Hematopoietic multipotent progenitor cell (in vitro differentiated cells): ENCODE measurements at regions not wholly inside any gene's neighbourhood (a gene's known extent, or its start where the extent isn't known, plus 50 kb on each side); places are given as distances from the start of the nearest gene placed in this dataset.
A peak's percentile ranks its signal among the peaks of the same experiment; 100 is the strongest.
"Not testable (repeated sequence)": the region's sequence is repeated elsewhere in the genome, so short reads cannot be mapped to it uniquely, and the experiment has no call there.

ENCODE experiments used
- DNase-seq, 3 donors: peaks; one replicate each; pipeline ENCODE4 v3.0.0-alpha.2; 2011 to 2015; ENCODE audit warnings: low read depth in 2 of 3, low spot score in 2 of 3

DNA sequence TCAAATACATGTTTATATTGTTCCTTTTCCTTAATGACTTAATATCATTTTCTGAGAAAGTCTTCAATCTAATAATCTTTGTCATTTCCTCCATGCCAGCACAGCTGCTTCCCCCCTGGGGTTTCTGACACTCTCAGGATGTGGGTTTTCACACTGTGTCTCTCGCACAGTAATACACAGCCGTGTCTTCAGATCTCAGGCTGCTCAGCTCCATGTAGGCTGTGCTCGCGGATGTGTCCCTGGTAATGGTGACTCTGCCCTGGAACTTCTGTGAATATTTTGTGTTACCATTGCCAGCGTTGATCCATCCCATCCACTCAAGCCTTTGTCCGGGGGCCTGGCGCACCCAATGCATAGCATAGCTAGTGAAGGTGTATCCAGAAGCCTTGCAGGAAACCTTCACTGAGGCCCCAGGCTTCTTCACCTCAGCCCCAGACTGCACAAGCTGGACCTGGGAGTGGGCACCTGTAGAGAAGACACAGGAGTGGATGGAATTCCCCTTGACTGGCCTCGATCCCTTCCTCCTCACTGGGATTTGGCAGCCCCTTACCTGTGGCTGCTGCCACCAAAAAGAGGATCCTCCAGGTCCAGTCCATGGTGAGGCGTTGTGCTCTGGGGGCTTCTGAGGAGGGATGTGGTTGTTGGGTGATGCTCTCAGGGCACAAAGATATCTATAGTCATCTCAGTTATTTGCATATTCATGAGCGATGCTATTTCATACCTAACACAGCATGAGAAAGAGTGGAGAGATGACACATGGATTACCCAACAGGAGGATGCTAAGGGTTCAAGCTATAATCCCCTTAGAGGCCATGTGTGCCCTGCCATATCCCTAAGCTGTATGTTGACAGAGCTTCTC, 478.8 kb downstream of the TMEM121 start:
- DNase-seq: peak in 2 of 3 donors; percentile 74 to 89

DNA sequence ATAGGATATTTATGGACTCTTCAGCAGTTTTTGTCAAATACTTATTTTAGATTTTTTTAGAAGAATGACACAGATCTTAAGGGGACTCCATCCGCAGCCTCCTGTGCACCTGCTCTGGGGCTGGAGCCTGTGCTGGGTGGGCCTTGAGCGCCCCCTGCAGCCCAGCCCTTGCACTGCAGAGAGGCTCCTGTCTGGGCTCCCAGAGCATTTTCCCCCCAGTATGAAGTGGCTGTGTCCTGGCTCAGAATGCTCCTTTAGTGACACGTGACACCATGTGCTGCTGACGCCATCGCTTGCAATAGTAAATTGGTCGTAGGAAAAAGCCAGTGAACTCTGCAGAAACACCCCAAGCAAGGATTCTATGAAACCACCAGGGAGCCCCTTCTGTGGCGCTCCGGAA, 479.7 kb downstream of the TMEM121 start:
- DNase-seq: peak in 1 of 3 donors; percentile 56

DNA sequence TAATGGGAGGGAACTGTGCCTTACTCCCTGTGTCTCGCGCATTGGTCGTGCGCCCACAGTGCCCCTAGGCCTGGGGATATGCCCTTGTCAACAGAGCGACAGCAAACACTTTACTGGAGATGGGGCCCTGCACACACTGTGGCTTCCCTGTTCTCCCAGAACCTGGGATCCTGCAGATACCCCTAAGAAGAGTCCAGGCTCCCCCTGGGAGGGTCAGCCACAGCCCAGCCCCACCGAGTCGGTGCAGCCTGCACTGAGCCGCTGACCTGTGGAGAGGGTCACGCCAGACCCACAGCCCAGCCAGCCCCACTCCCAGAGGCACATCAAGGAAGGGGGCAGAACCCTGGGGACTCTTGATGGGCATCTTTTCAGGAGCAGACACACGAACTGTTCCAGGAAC, 480.3 kb downstream of the TMEM121 start:
- not testable (repeated sequence) for DNase-seq

DNA sequence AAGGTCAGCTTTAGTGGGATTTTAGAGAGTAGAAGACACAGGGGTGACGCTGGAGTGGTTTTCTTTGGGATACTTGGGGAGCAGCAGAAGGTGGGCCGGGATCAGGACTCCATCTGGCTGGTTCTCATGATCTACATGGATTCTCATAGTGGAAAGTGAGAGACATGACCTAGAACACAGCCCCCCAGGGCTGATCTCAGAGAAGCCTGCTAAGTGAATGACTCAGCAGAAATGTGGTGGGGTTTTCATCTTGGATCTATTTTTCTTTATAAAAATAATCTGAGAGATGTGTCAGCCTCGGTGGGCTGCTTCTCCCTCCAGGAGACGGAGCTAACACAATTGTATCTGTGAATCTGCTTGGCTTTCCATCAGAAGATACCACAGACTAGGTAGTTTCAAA, 484.4 kb downstream of the TMEM121 start:
- DNase-seq: no peak

DNA sequence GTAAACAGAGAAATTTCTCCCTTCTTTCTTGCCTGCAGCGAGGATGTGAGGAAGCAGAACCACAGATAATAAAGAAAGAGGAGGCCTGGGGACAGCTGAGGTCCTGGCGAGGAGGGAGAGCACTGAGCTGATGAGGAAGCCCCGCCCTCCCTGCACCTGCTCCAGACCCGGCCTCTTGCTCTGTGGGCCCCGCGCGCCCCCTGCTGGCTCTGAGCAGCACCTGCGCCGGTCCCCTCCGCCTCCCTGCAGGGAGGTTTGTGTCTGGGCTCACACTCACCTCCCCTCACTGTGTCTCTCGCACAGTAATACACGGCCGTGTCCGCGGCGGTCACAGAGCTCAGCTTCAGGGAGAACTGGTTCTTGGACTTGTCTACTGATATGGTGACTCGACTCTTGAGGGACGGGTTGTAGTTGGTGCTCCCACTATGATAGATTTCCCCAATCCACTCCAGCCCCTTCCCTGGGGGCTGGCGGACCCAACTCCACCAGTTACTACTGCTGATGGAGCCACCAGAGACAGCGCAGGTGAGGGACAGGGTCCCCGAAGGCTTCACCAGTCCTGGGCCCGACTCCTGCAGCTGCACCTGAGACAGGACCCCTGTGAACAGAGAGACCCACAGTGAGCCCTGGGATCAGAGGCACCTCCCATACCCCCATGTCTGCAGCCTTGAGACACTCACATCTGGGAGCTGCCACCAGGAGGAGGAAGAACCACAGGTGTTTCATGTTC, 485.4 kb downstream of the TMEM121 start:
- DNase-seq: peak; percentile 34 to 81 (median 80)

DNA sequence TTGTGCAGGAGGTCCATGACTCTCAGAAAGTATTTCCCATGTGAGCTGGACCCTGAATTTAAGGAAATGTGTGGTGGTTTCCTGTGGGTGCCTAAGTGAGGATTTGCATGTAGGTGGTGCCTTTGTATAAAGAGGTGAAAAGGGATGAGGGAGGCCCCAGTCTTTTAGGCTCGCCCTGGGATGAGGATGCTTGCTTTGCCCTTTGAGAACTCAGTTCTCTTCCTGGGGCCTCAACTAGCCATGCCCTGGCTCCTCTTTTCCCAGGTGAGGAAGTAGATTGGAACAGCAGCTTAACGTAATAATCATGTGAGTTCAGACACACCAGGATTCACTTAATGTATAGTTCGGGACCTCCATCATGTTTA, 486.0 kb downstream of the TMEM121 start:
- DNase-seq: not testable (repeated sequence)

DNA sequence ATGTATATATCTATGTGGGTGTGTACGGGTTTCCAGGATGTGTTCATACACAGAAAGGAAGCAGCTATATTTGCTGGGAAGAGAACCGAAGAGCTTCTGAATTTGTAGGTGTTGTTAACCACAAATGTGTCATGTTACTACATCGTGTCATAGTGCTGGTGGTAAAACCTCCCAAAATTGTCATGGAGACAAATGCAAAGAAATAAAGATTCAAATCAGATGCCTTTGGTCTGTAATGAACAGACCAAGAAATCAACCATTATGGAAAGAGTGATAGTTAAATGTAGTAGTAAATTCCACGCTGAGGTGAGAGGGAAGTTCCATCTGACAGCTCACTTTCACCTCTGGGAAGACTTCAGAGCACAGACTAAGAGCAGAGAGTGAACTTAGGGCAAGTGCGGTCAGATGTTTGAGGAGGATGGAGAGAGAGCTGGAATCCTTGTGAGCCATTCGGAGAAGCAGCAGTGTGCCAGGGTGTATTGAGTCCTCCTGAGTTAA, 487.5 kb downstream of the TMEM121 start:
- no peak for DNase-seq

DNA sequence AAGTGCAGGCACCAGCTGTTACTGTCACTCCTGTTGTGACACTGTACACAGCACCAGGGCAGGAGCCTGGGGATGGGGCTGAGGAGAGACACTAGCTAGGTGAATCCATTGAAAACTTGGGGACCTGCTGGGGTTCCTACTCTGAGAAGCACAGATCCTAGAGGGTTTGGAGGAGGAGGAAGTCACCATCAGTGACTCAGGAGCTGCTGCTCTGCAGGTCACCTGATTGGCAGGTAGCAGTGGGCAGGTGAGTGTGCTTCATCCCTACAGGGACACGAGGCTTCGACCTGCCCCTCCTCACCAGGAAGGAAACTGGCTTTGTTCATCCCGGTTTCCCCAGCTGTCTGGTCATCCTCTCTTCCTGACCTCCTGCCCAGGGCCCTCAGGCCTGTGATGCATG, 491.6 kb downstream of the TMEM121 start:
- DNase-seq: not testable (repeated sequence)

DNA sequence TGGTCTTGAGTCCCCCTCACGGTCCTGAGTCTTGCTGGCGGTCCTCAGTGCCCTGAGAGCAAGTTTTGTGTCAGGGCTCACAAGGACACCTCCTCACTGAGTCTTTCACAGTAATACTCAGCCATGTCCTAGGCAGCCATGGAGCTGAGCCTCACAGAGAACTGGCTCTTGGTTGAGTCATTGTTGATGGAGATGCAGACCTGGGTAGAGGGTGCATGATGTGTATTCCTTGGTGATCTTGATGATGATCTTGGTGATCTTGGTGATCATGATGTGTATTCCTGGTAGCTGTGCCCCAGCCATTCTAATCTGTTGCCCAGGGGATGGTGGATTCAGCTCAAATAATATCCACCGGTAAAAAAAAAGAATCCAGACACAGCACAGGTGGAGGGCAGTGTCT, 495.4 kb downstream of the TMEM121 start:
- DNase-seq: no peak

DNA sequence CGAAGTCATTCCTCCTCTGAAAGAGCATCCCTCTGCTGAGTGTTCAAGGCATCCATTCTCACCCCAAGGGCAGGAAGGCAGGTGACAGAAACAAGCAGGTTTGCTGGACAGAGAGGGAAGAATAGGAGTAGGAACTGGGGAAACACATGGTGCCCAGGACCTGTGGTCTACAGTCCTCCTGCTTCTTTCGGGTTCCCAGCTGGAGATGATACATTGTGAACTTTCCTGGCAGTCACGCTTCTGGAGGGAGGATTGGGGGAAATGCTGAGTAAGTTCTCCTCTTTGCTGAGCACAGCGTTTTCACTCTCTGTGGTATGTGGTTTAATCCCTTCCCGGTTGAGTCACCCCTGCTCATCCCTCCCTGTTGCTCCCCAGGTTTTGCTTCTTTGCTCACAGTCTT, 496.3 kb downstream of the TMEM121 start:
- DNase-seq: not testable (repeated sequence)

DNA sequence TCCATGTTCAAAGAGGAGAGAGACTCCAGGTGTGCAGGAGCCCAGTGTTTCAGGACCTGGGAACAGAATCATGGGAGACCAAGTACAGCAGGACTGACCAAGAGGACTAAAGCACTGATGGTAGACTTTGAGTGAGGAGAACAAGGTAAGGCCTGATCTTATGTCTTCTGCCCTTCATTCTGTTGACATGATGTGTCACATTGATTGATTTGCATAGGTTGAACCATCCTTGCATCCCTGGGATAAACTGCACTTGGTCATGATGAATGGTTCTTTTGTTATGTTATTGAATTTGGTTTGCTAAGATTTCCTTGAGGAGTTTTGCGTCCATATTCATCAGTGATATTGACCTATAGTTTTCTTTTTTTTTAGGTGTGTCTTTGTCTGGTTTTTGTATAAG, 497.0 kb downstream of the TMEM121 start:
- DNase-seq: no peak

DNA sequence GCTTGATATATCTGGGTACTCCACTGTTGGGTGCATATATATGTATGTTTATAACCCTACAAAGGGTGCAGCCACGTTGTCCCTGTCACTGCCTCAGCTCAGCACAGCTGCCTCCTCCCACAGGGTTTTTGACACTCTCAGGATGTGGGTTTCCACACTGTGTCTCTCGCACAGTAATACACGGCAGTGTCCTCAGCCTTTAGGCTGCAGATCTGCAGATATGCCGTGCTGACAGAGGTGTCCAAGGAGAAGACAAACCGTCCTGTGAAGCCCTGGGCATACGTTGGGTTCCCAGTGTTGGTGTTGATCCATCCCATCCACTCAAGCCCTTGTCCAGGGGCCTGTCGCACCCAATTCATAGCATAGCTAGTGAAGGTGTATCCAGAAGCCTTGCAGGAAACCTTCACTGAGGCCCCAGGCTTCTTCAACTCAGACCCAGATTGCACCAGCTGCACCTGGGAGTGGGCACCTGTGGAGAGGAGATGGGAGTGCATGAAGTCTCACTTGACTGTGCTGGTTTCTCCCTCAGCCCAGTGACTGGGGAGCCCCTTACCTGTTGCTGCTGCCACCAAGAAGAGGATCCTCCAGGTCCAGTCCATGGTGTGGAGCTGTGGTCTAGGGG, 498.7 kb downstream of the TMEM121 start:
- no peak for DNase-seq

DNA sequence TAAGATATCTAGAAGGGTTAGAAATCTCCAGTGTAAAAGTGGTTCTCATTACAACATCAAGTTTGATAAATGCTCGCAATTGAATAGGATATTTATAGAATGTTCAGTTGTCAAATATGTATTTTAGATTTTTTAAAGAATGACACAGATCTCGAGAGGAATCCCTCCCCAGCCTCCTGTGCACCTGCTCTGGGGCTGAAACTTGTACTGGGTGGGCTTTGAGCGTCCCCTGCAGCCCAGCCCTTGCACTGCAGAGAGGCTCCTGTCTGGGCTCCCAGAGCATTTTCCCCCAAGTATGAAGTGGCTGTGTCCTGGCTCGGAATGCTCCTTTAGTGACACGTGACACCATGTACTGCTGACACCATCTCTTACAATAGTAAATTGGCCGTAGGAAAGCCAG, 499.6 kb downstream of the TMEM121 start:
- DNase-seq: no peak

DNA sequence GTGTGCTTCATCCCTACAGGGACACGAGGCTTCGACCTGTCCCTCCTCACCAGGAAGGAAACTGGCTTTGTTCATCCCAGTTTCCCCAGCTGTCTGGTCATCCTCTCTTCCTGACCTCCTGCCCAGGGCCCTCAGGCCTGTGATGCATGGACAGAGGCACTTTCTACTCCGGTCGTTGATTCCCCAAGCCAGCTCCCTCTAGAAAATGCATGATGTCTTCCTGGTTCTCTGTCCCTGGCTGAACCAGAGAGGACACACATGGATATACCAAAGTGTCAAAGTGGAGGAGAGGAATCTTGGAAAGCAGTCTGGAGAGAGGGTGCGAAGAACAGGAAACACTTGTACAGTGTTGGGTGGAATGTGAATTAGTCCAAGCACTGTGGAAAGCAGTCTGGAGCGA, 501.4 kb downstream of the TMEM121 start:
- not testable (repeated sequence) for DNase-seq

DNA sequence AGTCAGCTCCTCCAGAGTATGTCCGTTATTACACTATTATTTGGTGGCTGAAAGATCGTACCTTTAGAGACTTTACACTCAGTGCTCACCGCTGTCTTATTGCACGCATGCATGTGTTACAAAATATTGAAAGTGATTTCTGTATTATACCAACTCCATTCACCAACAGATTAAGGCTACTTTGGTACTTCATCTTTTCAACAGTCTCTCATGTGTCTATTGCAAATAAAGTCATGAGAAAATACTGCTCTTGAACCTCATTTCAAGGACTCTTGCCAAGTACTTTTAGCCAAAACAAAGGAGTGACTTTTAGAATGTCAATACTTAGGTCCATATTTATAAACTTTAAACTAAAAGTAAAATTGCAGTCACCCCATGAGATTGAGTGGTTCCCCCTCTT, 503.6 kb downstream of the TMEM121 start:
- DNase-seq: no peak

DNA sequence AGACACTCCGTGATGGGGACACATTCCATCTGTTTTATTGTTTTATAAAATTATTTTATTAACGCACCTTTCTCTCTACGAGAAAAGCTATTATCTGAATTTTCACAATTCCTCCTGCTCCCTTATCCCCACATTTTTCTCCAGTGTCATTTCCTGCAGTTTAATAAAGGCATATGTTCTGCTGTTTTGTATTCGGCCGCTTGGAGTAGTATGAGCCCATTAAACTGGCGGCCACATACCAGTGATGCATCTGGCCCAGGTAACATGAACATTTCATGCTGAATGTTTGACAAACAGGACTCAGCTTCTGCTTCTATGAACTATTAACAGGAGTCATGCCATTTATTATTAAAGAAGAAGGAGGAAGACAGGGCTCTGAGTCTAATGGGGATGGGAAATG, 511.0 kb downstream of the TMEM121 start:
- DNase-seq: no peak

DNA sequence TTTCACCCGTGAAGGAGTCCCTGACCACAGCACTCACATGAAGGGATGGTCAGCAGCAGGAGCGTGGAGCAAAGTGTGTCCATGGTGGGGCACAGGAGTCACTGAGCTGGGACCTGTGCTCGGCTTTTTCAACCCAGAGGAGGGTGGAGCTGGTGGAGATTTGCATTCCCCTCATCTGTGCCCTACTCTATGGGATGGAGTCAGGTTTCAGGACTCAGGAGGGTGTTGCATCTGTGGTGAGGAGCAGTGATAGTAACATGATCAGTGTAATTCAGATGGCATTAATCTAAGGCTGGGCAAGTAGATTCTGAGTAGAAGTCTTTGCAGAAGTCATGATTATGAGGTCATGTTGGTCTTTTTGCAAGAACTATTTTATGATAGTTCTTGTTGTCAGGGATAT, 511.9 kb downstream of the TMEM121 start:
- DNase-seq: no peak

DNA sequence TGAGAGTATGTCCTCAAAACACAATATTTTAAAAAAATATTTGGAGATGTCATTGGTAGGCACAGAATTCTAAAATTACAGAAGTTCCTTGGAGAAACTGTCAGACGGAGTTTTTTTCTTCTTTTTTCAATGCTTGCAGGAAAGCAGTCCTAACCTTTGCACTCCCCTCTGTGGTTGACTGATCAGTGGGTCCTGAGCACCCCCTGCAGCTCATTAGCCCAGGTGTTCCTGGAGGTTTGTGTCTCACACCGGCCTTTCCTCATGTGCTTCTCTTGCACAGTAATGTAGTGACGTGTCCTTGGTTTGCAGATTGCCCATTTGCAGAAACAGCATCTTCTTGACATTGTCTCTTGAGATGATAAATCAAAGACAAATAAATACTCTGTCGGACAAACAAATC, 513.0 kb downstream of the TMEM121 start:
- peak in 2 of 3 donors; percentile 48 to 63 for DNase-seq

DNA sequence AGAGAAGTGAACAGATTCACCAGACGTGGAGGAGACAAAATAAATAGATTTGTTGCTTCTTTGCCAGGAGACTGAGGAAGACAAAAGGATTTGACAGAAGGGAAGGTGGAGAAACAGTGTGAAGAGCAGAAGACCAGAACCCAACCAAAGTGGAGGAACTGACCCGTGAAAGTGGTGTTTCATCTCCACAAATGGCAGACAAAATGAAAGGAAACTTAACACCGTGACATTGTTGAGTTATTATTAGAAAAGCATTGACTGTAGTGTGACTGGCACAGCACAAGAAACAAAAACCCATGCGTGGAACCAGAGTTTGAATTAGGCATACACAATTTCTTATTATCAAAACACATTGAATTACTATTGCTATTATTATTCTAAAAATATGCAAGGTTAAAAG, 518.1 kb downstream of the TMEM121 start:
- no peak for DNase-seq

DNA sequence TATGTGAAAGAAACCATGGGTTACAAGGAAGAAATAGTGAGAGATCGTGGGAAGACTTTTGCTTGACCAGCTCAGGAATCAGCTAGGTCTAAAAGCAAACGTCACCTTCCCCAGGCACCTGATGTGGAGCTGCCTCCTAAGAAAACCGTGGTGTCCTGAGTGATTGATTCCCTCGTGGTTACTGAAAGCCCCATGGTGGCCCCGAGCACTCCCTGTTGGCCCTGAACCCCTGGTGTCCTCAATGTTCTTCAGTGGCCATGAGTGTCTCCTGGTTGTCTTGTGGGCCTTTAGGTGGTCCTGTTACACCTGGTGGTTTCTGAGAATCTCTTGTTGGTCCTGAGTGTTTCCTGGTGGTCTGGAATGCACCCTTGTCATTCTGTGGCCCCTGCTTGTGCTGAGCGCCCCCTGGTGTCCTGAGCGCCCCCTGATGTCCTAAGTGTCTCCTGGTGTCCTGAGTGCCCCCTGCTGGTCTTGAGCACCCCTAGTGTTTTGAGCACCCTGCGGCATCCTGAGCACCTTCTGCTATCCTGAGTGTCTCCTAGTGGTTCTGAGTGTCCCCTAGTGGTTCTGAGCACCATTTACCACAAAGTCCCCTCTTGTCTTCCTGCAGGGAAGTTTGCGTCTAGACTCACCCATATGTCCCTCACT, 518.7 kb downstream of the TMEM121 start:
- DNase-seq: peak; percentile 48 to 91 (median 89)

DNA sequence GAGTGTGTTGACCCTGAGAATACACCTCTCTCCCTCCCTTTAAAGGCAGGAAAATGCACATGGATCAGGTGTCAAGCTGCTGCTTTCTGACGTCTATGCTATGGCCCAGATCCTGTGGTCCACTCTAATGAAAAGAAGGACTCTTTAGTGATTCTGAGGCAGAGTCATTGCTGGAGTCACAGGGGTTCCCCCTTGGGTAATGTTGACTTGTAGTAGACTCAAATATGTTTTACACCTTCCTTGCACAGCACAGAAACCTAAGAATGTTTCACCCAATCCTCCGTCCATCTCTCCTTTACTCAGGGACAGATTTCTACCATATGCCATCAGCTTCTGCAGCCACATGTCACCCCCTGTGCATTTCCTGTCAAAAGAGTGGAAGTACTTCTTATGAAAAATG, 525.4 kb downstream of the TMEM121 start:
- no peak for DNase-seq
